ENCODE measurements at regions not wholly inside any gene's neighbourhood (a gene's known extent, or its start where the extent isn't known, plus 50 kb on each side); places are given as distances from the start of the nearest gene placed in this dataset.
A peak's percentile ranks its signal among the peaks of the same experiment; 100 is the strongest.
"Not testable (repeated sequence)": the region's sequence is repeated elsewhere in the genome, so short reads cannot be mapped to it uniquely, and the experiment has no call there.

DNA sequence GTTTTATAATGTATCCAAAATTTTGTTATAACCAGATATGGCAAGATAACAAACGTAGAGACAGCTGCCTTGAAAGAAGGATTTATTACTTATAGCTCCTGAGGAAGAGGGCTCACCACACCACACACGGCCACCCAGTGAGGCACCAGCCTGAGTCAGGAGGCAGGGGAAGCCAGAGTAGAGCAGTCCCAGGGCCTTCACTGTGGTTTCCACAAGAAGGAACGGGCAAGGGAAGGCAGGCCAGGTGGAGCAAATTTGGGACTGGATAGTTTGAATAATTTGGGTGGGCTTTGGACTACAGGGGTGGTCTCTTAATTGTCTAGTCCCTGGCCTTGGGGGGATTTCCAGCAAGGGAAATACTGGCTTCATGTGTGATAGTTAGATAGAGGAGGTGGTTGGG, 72.5 kb downstream of the RRAGC start:
- DNase-seq (ENCODE audit: low read depth), result no peak

DNA sequence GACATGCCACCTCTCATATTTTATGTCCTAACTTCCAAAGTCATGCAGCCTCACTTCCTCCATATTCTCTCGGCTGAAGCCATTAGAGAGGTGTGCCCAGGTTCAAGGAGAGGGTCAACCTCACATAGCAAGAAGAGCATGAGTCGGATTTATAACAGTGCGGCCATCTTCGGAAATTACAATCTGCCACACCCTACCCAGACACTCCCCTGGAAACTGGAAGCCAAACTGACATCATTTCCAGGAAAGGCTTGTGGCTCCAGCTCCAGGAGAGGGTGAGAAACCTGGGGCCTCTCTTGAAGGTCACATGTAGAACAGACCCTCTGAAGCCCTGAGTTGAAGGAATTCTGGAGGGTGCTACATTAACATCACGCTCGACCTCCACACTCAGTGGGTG, 73.5 kb downstream of the RRAGC start:
- no peak for DNase-seq (ENCODE audit: low read depth)

DNA sequence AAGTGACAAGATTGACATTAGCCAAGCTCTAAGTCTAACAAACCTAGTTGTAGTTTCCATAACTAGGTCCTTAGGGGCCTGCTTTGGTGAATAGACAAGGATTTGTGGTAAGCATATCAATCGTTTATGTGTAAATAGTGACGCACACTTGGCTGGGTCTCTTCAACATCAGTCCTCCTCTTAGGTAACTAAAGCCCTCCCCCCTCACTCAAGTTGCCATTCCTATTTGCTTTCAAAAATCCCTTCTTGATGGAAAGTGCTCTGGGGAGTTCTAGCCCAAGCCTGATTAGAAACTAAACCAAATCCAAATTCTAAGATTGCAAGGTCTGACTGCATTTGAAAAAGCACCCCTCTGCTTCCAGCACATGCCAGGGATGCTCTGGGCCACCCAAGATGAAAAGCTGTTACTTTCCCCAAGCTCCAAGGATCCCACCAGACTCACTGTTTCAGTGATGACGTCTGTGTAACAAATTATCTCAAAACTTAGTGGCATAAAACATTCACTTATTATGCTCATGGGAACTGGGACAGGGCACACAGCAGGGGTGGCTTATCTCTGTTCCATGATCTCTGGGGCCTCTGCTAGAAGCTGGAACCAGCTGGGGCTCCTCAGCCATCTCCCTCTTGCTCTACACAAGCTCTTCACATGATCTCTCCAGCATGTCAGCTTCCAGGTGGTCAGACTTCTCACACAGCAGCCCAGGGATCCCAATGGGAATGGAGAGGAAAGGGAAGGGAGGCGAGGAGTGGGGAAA, 74.1 kb downstream of the RRAGC start:
- no peak for DNase-seq (ENCODE audit: low read depth)

DNA sequence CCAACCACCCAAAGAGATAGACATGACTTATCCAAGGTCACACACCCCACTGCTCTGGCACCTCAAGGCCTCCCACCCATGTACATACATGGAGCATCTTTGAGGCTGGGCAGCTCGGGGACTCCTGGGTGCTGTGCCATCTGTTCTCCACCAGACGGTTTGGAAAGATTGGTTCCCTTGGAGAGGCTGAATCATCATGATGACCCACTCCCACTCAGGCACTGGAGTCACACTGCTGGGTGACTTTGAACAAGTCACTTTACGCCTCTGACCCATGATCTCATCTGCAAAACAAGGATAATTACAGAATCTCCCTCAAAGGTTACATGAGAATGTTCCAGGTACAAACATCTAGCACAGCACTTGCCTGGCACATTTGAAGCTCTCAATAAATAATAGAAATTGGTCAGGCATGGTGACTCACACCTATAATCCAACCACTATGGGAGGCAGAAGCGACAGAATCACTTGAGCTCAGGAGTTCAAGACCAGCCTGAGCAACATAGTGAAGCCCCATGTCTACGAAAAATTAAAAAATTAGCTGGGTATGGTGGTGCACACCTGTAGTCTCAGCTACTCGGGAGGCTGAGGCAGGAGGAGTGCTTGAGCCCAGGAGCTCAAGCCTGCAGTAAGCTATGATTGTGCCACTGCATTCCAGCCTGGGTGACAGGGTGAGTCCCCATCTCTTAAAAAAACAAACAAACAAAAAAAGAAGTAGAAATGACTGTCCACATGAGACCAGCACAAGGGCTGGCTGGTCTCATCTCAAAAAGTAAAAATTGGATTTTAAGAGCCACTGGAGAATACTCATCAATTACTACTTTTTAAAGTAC, 74.9 kb downstream of the RRAGC start:
- peak; percentile 8 for DNase-seq (ENCODE audit: low read depth)

DNA sequence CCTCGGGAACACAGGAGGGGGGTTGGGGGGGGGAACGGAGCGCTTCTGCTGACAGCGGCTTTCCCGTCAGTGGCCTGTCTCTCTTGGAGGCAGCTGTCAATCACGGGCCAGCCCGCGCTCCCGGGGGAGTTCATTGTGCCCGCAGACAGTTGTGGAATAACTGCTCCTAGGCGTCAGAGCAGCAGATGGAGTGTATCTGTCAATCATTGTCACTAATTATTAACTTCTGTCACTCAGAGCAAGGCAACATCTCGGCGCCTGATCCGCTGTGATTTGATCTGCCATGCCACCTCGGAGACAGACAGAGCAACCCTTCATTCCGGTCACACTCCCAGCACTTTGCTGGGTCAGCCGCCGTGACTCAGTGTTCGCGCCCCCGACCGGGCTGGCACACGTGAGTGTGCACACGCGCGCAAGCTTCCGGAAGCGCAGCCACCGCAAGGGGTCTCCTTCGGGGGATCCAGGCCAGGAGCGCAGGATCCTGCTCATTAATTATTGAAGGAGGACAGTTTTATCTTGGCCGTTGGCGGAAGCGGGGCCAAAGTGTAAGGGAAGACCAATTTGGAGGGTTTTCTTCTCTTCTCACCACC, 75.8 kb downstream of the RRAGC start:
- DNase-seq (ENCODE audit: low read depth), result no peak

DNA sequence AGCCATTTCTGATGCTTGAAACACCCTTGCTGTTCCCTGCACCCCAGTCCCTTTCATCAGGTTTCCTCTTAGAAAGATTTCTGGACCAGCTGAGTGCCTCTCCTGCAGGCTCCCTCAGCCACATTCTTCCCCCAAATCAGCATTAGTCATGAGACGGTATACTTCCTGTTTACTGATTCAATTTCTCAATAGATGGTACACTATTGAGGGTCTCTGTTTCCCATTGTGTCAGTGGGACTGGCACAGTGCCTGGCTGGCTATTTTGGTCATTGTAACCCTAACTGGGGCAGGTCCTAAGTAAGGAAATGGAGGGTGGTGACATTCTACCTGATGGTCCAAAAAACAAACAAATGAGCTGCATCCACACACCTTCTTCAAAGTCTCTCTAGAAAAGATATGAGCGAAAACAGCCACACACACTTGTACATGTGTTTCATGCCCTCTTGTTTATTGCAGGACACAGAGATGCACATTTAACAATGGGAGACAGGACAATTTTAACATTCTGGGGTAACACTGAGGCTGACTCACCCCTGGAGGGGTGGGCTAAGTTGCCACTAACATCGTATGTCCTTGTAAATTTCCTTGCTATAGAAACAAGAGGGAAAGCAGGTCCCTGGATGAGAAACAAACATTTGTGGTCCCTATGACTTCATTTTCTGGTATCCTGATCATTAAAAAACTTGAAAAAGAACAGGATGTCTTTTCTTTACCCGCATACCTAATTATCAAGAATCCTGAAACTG, 77.5 kb downstream of the RRAGC start:
- no peak for DNase-seq (ENCODE audit: low read depth)

DNA sequence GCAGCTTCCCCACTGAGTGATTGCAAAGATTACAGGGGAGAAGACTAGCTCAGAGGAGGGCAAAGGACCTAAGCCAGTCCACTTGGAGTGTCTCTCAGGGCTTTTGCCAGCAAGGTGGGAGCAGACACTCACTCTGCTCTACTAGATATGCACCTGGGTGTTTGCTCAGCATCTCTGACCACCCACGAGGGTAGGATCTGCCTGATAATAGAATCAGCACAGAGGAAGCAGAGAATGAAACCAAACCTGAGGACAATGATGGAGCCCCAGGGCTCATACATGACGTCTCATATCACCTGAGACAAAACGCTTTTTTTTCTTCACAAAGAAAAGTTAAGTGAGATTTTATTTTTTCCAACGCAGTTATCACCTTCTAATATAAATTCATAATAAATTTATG, 79.4 kb downstream of the RRAGC start:
- DNase-seq (ENCODE audit: low read depth), result no peak

DNA sequence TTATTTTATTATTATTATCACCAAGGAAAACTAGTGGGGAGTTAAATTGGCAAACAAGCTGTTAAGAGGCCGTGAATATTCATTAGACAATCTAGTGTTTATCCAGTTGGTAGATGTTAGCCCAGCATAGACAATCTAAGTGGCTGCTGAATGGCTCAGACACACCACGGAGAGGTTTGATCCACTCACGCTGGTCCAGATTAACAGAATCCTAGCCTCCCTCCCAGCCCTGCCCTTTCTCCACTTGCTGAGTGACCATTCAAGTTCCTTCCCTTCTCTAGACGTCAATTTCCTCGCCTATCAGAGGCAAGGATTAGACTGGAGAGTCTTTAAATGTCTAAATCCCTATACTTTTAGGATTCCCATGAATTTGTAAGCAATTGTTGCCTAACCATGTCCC, 80.1 kb downstream of the RRAGC start:
- no peak for DNase-seq (ENCODE audit: low read depth)

DNA sequence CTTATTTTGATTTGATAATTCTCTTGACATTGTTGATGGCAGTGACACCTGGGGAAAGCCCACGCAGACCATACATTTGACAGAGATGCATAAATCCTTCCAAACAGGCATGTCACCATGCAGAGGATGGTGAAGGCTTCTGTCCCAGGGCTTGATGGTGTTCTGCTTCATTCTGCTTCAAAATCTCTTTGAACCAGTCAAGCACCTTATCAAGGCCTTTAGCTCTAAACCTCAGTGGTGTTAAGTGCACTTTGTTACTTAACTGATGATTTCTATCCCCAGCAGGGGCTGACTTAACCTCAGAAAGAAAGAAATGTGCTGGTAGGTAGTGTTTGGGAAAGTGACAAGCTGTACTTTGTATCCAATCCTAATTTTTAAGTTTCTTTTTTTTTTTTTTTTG, 81.1 kb downstream of the RRAGC start:
- no peak for DNase-seq (ENCODE audit: low read depth)

DNA sequence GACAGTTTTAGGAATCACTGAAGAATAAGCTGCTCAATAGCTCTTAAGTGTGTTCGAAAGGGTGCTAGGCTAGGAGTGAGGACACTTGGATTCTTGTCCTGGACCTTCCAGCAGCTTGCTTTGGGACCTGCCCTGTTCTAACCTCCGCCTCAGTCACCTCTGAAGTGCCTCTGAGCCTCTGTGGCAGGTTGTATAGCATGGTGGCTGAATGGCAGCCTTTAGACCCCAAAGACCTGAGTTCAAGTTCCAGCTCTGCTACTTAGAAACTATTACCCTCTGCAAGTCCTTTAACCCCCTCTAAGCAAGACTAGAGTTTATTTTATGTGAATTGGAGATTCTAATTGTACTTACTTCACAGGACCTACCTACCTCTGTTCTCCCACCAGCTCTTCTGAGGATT, 81.5 kb downstream of the RRAGC start:
- DNase-seq (ENCODE audit: low read depth), result no peak

DNA sequence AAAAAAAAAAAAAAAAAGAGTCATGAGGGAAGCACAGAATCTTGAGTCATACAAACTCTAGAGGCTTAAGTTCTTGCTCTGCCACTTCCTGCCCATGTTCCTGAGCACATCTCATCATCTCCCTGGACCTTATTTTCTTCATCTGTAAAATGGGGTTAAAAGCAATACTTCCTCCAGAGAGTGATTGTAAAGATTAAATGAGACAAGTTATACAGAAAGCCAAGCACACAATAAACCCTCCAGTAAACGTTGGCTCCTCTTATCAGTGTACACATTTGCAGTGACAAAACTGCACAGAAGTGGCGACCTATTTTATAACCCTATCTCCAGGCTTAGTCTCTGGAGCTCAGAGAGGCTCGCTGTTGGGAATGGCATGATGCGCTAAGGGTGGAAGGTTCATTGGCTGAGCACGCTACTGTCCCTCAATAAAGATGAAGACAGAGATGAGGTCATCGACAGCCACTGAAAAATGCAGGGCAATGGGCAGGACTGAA, 82.1 kb downstream of the RRAGC start:
- DNase-seq (ENCODE audit: low read depth), result peak; percentile 15

DNA sequence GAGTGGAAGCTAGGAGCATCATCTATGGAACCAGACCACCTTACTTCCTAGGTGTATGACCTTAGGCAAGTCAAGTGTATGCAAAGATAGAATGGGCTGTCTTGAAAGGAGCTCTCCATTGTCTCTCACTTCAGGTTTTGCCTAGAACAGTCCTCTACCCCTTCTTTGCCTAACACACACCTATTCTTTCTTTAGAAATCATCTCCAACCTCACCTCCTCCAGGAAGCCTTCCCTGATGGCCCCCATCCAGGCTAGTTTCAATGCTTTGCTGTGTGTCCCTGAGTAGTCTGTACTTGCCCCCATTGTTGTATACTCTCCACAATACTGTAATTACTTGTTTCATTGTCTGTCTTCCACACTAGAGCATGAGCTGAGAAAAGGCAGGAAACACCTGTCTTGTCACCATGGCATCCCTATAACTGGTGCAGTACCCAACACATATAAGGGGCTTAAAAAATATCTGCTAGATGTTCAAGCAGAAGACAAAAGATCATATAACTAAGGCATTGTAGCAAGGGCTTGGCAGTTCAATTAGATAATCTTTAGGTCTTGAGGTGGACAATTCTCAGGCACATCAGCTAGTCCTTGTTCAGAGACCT, 83.0 kb downstream of the RRAGC start:
- DNase-seq (ENCODE audit: low read depth), result no peak

DNA sequence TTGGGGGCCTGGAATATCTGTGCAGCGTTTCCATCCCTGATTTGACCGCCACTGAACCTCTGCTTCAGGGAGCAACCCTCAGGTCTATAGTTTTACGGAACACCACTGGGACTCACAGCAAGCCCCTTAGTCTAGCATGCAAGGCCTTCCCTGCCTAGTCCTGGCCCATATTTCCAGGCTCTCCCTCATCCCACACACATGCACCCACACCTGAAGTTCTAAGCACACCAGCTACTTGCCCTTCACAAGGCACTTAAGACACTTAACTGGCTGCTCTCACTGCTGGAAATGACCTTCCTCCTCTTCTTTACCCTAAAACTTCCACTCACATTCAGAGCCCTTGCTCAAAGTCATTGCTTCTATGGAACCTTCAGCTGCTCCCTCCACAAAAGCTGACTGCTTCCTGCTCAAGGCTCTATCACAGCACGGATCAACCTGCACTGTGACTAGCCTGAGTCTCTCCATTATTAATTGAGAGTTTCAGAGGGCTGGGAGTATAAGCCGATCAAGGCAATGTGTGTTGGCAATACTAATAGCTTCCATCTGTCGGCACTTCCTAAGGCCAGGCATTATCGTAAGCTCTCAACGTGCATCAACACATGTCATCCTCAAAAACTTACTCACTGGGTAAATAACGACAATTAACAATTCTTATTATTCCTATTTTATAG, 84.3 kb downstream of the RRAGC start:
- no peak for DNase-seq (ENCODE audit: low read depth)

DNA sequence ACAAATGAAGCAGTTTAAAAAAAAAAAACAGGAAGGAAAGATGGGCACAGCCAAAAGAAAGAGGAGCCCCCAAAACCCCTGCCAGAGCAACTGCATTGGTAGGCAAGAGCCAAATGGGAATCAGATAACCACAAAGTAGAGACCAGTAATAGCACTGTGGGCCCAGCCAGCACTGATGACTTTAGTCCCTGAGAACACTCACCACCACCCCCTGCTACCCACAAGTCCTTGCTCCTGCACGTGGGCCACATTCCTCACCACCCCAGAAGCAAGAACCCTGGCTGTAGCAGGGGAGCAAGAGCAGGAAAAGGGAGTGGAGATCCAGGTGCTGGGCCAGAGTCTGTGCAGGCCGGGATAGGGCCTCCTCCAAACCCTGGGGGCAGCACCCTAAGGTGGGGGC, 86.1 kb downstream of the RRAGC start:
- DNase-seq (ENCODE audit: low read depth), result no peak

DNA sequence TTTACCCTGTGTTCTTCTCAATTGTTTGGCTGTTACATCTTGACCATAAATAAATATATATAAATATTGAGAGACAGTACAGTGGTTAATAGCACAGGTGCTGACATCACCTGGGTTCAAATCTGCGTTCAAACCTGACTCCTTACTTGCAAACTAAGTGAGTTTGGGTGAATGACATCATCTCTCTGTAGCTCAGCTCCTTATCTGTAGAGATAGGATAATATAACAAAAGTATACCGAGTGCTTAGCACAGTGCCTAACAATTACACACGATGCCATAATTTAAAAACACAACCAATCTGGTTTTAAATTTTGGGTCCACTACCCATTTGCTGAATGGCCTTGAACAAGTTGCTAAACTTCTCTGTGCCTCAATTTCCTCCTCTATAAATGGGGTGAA, 86.6 kb downstream of the RRAGC start:
- no peak for DNase-seq (ENCODE audit: low read depth)

DNA sequence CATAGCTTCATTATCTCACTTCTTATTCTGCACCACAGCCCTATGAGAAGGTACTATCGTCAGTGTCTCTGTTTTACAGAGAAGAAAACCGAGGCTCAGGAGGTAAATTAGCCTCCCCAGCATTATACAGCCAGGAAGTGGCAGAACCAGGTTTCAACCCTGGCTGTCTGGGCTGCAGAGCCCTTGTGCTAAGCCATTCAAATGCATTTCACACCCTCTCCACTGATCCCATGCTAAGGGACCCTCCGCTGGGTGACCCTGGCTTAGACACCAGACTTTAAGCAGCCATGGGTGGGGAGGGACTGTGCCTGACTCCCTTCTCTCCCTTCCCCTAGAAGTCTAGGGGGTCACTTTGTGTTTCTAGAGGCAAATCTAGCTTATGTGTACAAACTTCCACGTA, 87.5 kb downstream of the RRAGC start:
- DNase-seq (ENCODE audit: low read depth), result no peak

DNA sequence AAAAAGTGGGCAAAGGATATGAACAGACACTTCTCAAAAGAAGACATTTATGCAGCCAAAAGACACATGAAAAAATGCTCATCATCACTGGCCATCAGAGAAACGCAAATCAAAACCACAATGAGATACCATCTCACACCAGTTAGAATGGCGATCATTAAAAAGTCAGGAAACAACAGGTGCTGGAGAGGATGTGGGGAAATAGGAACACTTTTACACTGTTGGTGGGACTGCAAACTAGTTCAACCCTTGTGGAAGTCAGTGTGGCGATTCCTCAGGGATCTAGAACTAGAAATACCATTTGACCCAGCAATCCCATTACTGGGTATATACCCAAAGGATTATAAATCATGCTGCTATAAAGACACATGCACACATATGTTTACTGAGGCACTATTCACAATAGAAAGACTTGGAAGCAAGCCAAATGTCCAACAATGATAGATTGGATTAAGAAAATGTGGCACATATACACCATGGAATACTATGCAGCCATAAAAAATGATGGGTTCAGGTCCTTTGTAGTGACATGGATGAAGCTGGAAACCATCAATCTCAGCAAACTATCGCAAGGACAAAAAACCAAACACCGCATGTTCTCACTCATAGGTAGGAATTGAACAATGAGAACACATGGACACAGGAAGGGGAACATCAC, 88.9 kb downstream of the RRAGC start:
- DNase-seq (ENCODE audit: low read depth), result not testable (repeated sequence)

DNA sequence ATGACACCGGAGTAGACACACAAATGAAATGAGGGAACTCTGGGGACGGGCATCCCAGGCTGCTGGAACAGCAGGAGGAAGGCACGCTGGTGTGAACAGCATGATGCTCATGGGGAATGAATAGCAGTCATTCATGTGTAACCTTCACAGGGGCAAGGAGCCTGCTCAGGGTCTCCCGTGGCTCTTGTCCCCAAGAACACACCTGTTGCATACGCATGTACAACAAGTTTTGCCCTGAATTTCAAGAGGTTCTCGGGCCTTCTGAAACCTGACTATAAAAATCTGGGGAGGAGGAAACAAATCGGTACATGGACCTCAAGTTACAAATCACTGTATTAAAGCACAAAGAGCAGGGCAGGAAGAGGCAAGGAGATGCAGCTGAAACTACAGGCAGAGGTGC, 93.4 kb downstream of the RRAGC start:
- no peak for DNase-seq (ENCODE audit: low read depth)

DNA sequence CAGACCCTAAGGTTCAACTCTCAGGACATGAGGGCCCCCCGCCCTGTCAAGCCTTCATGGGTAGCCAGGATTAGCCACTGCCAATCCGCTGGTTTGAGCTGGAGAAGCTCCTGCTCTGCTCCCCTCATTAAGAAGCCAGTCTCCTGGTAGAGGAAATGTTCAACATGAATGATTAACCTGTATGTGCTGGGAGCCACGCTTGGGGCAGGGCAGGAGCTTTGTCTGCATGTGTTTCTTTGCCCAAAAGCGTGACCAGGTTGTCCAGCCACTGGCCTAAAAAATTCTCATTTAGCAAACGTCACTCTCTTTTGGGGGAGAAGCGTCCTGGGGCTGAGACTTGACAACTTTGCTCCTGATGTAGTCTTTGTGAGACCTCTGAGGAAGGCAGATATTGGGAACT, 96.5 kb downstream of the RRAGC start:
- DNase-seq (ENCODE audit: low read depth), result no peak

DNA sequence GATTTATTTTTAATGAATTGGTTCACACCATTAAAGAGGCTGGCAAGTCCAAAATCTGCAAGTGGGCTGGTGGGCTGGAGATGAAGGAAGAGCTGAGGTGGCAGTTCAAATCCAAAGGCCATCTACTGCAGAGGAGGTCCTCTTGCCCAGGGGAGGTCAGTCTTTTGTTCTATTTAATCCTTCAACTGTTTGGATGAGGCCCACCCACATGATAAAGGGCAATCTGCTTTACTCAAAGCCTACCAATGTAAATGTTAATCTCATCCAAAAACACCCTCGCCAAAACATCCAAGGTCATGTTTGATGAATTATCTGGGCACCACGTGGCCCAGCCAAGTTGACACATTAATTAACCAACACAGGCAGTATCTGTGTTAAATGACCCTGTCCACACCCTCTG, 99.0 kb downstream of the RRAGC start:
- no peak for DNase-seq (ENCODE audit: low read depth)

Data from HT1080 (cell line).